PC-3 (cell line): ENCODE measurements at regions not wholly inside any gene's neighbourhood (a gene's known extent, or its start where the extent isn't known, plus 50 kb on each side); places are given as distances from the start of the nearest gene placed in this dataset.

Experiments used
- EZH2 ChIP-seq: fragments of 300-600 bp; sonication (generic); IDR thresholded peaks from one replicate; pipeline ENCODE4 v1.6.1; 2017; ENCODE audit warnings: antibody characterized with exemption, mild to moderate bottlenecking, low read length; ENCODE audit not compliant: unreplicated experiment
- TF ChIP-seq, protein P1 (sequence below): fragments of 300-600 bp; sonication (generic); conservative IDR thresholded peaks from 2 replicates; pipeline ENCODE4 v1.5.1; 2017; ENCODE audit warnings: antibody characterized with exemption, low read depth, mild to moderate bottlenecking, low read length

DNA sequence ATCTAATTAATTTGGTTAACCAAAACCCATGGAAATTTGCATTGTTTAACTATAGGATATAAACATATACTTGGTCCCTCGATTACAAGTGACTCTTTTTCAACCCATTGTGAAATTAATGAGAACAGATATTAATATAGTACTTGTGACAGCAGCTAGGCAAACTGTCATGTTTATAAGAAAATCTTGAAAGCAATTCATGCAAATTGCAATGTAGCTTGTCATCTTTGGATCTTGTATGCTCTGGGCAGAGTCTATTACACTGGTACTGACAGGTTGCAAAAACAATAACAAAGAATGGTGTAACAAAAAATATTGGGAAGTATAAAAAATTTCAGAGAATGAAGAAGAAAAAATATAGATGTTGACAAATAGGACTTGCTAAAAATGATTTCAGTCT, 941.0 kb downstream of the DNAH5 start:
- TF ChIP-seq, protein P1, sequence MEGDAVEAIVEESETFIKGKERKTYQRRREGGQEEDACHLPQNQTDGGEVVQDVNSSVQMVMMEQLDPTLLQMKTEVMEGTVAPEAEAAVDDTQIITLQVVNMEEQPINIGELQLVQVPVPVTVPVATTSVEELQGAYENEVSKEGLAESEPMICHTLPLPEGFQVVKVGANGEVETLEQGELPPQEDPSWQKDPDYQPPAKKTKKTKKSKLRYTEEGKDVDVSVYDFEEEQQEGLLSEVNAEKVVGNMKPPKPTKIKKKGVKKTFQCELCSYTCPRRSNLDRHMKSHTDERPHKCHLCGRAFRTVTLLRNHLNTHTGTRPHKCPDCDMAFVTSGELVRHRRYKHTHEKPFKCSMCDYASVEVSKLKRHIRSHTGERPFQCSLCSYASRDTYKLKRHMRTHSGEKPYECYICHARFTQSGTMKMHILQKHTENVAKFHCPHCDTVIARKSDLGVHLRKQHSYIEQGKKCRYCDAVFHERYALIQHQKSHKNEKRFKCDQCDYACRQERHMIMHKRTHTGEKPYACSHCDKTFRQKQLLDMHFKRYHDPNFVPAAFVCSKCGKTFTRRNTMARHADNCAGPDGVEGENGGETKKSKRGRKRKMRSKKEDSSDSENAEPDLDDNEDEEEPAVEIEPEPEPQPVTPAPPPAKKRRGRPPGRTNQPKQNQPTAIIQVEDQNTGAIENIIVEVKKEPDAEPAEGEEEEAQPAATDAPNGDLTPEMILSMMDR = no peak
- no peak for TF ChIP-seq EZH2
